Uterus (tissue), 3 donors: ENCODE measurements at regions not wholly inside any gene's neighbourhood (a gene's known extent, or its start where the extent isn't known, plus 50 kb on each side); places are given as distances from the start of the nearest gene placed in this dataset.
A peak's percentile ranks its signal among the peaks of the same experiment; 100 is the strongest.

Experiments used
- DNase-seq, 2 donors: peaks; one replicate each; pipeline ENCODE4 v3.0.0-alpha.2; 2019 to 2020
- H3K27ac ChIP-seq, 2 donors: fragments of 200-600 bp; sonication (generic); 1 replicate in 1 of 2; 2 replicates in 1 of 2; pipeline ENCODE4 v1.5.1; 2016 to 2018
- H3K27me3 ChIP-seq, 2 donors: fragments of 200-600 bp; sonication (generic); one replicate each; pipeline ENCODE4 v1.5.1; 2018 to 2019; ENCODE audit warnings: control low read depth in 1 of 2
- H3K36me3 ChIP-seq, 2 donors: fragments of 200-600 bp; sonication (generic); one replicate each; pipeline ENCODE4 v1.5.1; 2019; ENCODE audit warnings: control low read depth in 1 of 2
- H3K4me1 ChIP-seq, 2 donors: fragments of 200-600 bp; sonication (generic); one replicate each; pipeline ENCODE4 v1.5.1; 2018 to 2019; ENCODE audit warnings: control low read depth in 1 of 2
- H3K4me3 ChIP-seq, 2 donors: fragments of 200-600 bp; sonication (generic); 1 replicate in 1 of 2; 2 replicates in 1 of 2; pipeline ENCODE4 v1.5.1; 2018 to 2019; ENCODE audit warnings: mild to moderate bottlenecking in 1 of 2
- H3K9me3 ChIP-seq, 2 donors: fragments of 200-600 bp; sonication (generic); one replicate each; pipeline ENCODE4 v1.5.1; 2019; ENCODE audit warnings: control low read depth in 1 of 2
- POLR2A ChIP-seq, 2 donors: fragments of 450-650 bp; IDR thresholded peaks; one replicate each; pipeline ENCODE4 v1.6.1; 2016; ENCODE audit warnings: antibody characterized with exemption in 2 of 2, mild to moderate bottlenecking in 1 of 2, moderate library complexity in 1 of 2
- intact Hi-C: fragments of 100-400 bp; cut with DNase I; formaldehyde crosslinking; loops from one replicate; pipeline ENCODE4 v1.15.1; 2023; ENCODE audit warnings: low total_unique reads
- TF ChIP-seq, protein P1 (sequence below), 4 experiments: fragments of 200-600 bp in 2 of 4; fragments of 450-650 bp in 2 of 4; sonication (generic) in 2 of 4; IDR thresholded peaks; one replicate each; pipeline ENCODE4 v1.5.1; 2016 to 2019; ENCODE audit warnings: antibody characterized with exemption in 4 of 4, mild to moderate bottlenecking in 2 of 4, moderate library complexity in 1 of 4
- donor health status: DM: yes; HTN: yes; CAD: no.

DNA sequence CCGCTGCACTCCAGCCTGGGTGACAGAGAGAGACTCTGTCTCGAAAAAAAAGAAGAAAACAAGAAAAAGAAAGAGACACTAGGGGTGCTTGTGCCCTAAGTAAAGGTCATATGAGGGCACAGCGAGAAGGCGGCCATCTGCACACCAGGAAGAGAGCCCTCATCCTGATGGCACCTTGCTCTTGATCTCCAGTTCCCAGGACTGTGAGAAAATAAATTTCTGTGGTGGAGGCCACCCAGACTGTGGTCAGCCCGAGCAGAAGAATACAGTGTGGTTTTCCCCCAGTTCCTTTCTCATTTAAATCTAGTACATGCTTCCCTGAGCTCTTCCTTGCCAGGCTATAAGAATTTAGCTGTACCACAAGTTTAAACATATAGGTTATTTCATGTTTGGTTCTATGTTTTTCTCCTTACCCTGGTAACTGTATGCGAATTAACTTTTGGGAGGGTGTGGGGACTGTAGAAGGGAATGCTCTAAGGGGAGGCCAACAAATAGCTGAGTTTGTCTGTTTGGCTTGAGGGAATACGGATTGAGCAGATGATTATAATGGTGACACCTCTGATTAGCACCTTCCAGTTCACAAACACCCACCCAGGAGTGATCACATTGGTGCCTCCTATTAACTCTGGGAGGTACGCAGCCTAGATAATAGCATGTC, 119.6 kb upstream of the ERRFI1 start:
- DNase-seq: no peak
- intact Hi-C loops: no loop called here
- Histone ChIP-seq H3K4me1 (peaks cover 0 to 4% of the 10 kb centered on the region in 2 donors), H3K9me3 (no peaks in the 10 kb centered on the region), H3K4me3 (no peak overlapping the region), H3K27ac (no peak overlapping the region), H3K27me3 (no peaks in the 10 kb centered on the region), H3K36me3 (no peaks in the 10 kb centered on the region)
- TF ChIP-seq, protein P1, sequence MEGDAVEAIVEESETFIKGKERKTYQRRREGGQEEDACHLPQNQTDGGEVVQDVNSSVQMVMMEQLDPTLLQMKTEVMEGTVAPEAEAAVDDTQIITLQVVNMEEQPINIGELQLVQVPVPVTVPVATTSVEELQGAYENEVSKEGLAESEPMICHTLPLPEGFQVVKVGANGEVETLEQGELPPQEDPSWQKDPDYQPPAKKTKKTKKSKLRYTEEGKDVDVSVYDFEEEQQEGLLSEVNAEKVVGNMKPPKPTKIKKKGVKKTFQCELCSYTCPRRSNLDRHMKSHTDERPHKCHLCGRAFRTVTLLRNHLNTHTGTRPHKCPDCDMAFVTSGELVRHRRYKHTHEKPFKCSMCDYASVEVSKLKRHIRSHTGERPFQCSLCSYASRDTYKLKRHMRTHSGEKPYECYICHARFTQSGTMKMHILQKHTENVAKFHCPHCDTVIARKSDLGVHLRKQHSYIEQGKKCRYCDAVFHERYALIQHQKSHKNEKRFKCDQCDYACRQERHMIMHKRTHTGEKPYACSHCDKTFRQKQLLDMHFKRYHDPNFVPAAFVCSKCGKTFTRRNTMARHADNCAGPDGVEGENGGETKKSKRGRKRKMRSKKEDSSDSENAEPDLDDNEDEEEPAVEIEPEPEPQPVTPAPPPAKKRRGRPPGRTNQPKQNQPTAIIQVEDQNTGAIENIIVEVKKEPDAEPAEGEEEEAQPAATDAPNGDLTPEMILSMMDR (IDR thresholded peaks at IDR 0.05): no peak
- TF ChIP-seq POLR2A (IDR thresholded peaks at IDR 0.05): no peak

DNA sequence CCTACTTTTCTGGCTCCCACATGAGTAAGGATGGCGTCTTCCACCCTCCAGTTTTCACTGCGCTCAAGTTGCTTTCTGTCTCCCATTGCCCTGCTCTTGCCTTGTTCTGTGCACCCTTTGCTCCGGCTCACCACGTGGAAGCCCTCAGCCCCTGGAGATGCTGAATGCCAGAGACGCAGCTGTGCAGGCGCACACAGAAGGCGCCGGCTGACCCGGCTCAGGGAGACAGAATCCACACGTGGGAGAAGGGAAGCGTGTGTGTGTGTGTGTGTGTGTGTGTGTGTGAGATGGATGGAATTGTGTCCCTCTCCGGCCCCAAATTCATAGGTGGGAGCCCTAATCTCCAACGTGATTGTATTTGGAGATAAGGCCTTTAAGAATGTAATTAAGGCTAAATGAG, 118.2 kb upstream of the ERRFI1 start:
- intact Hi-C loops: no loop called here
- Histone ChIP-seq H3K9me3 (no peaks in the 10 kb centered on the region), H3K27me3 (no peaks in the 10 kb centered on the region)

DNA sequence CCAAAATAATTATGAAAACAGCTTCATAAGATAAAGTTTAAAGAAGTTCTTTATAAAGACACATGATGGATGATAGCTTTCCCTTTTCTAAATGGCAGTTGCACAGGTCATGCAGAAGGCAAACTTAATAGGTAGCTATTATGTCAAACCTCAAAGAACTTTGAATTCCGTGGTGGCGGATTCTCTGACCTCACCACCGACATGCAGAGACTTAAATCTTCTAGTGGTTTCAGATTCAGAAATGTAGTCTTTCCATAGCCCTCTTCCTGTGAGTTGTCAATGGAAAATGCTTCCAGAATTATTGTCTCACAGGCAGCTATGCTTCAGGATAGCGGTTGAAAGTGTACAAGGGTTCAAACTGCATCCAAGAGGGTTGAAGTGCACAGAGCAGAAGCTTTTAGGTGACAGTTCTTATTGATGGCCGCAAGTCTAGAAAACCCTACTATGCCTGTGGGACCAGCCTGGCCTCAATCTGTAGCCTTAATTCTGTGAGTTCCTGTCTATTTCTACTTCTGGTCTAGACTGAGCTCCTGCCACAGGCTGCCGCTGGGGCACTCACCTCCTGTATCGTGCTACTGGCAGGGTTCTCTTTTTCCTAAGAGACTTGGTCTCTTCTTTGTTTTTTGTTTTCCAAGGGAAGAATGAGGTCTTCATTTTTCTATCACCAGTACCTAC, 117.0 kb upstream of the ERRFI1 start:
- H3K36me3 ChIP-seq: no peaks in the 10 kb centered on the region
- H3K9me3 ChIP-seq: no peaks in the 10 kb centered on the region
- H3K27ac ChIP-seq: peak overlapping the region in 1 of 2 donors; percentile 59
- TF ChIP-seq, protein P1 (IDR thresholded peaks at IDR 0.05): no peak
- no peak for DNase-seq
- intact Hi-C loops: no loop called here
- peaks cover 0 to 4% of the 10 kb centered on the region in 2 donors for H3K4me1 ChIP-seq
- H3K4me3 ChIP-seq: no peak overlapping the region
- H3K27me3 ChIP-seq: no peaks in the 10 kb centered on the region

More for the DNA sequence above, 118.2 kb upstream of the ERRFI1 start:
- H3K36me3 ChIP-seq: no peaks in the 10 kb centered on the region
- DNase-seq: no peak
- no peak overlapping the region for H3K27ac ChIP-seq
- H3K4me3 ChIP-seq: no peak overlapping the region
- peaks cover 0 to 4% of the 10 kb centered on the region in 2 donors for H3K4me1 ChIP-seq
- TF ChIP-seq, protein P1 (IDR thresholded peaks at IDR 0.05): no peak
- no peak for TF ChIP-seq POLR2A (IDR thresholded peaks at IDR 0.05)

DNA sequence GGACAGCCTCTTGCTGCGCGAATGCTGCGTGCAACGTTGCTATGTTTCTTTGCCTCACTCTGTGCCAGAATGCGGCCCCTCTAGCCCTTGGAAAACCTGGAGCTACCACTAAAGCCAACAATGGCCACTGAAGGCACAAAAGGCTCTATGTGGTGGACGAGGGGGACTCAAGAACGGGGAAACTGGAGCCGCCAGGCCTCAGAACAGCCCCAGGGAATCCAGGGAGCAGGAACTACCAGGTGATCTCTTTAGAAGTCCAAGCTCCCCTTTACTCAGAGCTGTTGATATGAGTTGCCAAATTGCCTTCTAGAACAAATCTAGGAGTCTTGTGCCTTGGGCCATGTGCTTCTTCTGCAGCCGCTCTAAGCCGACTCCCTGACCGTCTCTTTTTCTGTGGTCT, 113.8 kb upstream of the ERRFI1 start:
- H3K4me3 ChIP-seq: no peak overlapping the region
- no peak overlapping the region for H3K27ac ChIP-seq
- no peaks in the 10 kb centered on the region for H3K27me3 ChIP-seq
- intact Hi-C loops: no loop called here
- TF ChIP-seq POLR2A (IDR thresholded peaks at IDR 0.05): no peak
- TF ChIP-seq, protein P1 (IDR thresholded peaks at IDR 0.05): no peak
- no peaks in the 10 kb centered on the region for H3K36me3 ChIP-seq
- no peaks in the 10 kb centered on the region for H3K9me3 ChIP-seq
- no peak for DNase-seq
- peaks cover 0 to 4% of the 10 kb centered on the region in 2 donors for H3K4me1 ChIP-seq

DNA sequence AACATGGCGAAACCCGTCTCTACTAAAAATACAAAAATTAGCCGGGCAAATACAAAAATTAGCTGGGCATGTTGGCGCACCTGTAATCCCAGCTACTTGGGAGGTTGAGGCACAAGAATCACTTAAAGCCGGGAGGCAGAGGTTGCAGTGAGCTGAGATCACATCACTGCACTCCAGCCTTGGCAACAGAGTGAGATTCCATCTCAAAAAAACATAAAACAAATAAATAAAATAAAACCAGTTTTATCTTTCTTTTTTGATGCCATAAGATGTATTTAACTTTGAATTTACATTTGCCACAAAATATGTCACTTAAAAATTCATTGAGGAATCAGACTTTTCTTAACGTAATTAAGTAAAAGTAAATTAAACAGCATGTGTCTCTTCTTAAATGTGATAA, 113.3 kb upstream of the ERRFI1 start:
- H3K4me1 ChIP-seq: peaks cover 0 to 4% of the 10 kb centered on the region in 2 donors

More for the DNA sequence above, 113.3 kb upstream of the ERRFI1 start:
- Histone ChIP-seq H3K27me3 (no peaks in the 10 kb centered on the region), H3K27ac (no peak overlapping the region), H3K9me3 (no peaks in the 10 kb centered on the region), H3K4me3 (no peak overlapping the region), H3K36me3 (no peaks in the 10 kb centered on the region)
- intact Hi-C loops: no loop called here
- no peak for TF ChIP-seq POLR2A (IDR thresholded peaks at IDR 0.05)
- TF ChIP-seq, protein P1 (IDR thresholded peaks at IDR 0.05): no peak
- DNase-seq: no peak
